NB4 (cell line): ENCODE measurements at regions not wholly inside any gene's neighbourhood (a gene's known extent, or its start where the extent isn't known, plus 50 kb on each side); places are given as distances from the start of the nearest gene placed in this dataset.

ENCODE experiments used
- DNase-seq: peaks from one replicate; pipeline ENCODE4 v3.0.0; 2010; ENCODE audit warnings: low read depth
- H3K4me3 ChIP-seq: one replicate; pipeline ENCODE4 v1.5.1; 2011; ENCODE audit warnings: mild to moderate bottlenecking, low read depth, low read length, moderate library complexity
- CTCF ChIP-seq: IDR thresholded peaks from one replicate; pipeline ENCODE4 v1.5.1; 2012; ENCODE audit warnings: low read depth, low read length
- MAX ChIP-seq: IDR thresholded peaks from 2 replicates; pipeline ENCODE4 v1.6.1; 2011; ENCODE audit warnings: low read depth, low read length
- MYC ChIP-seq: IDR thresholded peaks from 2 replicates; pipeline ENCODE4 v1.6.1; 2011; ENCODE audit warnings: low read depth, low read length
- POLR2A ChIP-seq: IDR thresholded peaks from 2 replicates; pipeline ENCODE4 v1.6.1; 2011; ENCODE audit warnings: mild to moderate bottlenecking; ENCODE audit not compliant: insufficient read length; ENCODE audit errors: extremely low read depth

DNA sequence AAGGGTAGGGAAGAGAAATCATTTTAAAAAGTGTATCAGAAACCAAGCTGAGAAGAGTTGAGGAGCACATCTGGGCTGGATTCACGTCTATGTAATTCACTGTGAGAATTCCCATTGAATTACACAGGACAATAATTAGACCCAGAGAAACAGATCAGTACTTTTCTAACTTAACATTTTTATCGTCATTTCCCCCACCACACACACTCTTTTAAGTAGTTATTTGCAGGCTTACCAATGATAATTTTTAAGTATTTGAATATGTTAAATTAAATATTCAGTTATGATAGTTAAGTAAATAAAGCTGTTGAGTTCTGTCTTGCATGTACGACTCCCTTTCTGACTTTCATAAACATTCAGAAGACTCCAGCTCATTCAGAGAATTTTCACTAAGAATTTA is 165.4 kb upstream of the PITX2 start:
- TF ChIP-seq CTCF (no peak), MAX (no peak), MYC (no peak), POLR2A (no peak)
- no peak overlapping the region for H3K4me3 ChIP-seq
- DNase-seq, result no peak

DNA sequence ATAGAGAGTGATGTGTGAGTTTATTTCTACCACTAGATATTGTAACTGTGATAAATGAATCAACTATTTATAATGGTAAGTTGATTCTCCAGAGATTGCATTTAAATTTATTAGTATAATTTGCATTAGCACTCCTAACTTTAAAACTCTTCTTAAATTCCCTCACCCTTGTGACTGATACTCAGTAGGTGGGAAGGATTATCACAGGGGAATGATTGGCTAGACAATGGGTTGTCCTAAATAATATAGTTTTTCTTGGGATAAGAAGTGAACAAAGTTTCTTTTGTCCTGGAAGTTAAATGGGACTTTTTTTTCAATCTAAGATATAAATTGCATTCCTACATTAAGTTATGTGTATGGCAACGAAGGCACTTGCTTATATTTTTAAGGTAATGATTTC is 169.2 kb upstream of the PITX2 start:
- no peak for TF ChIP-seq CTCF
- TF ChIP-seq MAX, result no peak
- no peak for TF ChIP-seq MYC
- TF ChIP-seq POLR2A, result no peak
- no peak for DNase-seq

GRCh38 chr4:110793381-110793801 is 170.5 kb upstream of the PITX2 start:
- H3K4me3 ChIP-seq, result no peak overlapping the region
- no peak for DNase-seq
- TF ChIP-seq POLR2A, result no peak
- TF ChIP-seq CTCF, result no peak

More for the DNA sequence above, 169.2 kb upstream of the PITX2 start:
- no peak overlapping the region for H3K4me3 ChIP-seq

GRCh38 chr4:110793890-110794554 is 171.1 kb upstream of the PITX2 start:
- no peak for DNase-seq
- TF ChIP-seq MYC, result no peak
- no peak overlapping the region for H3K4me3 ChIP-seq

GRCh38 chr4:110795971-110796370 is 173.1 kb upstream of the PITX2 start:
- TF ChIP-seq POLR2A (no peak), MAX (no peak), CTCF (no peak), MYC (no peak)
- no peak overlapping the region for H3K4me3 ChIP-seq
- no peak for DNase-seq

DNA sequence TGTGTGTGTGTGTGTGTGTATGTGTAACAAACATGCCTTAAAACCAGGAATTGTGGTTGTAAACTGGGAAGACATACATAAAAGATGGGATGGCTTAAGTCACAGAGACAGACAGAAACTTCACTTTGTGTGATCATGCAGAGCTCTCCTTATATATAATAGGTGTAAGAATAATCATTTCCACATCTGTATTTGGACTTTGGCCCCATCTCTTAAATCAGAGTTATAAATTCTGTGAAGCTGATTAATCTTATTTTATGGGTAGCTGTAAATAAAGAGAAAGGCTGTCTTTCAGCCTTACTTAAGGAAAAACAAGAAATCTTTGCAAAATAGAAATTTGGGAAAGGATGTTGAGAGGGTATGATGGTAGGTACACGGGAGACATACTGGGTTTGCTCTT is 174.6 kb upstream of the PITX2 start:
- no peak for DNase-seq
- no peak for TF ChIP-seq POLR2A
- no peak for TF ChIP-seq CTCF
- no peak for TF ChIP-seq MYC
- TF ChIP-seq MAX, result no peak
- no peak overlapping the region for H3K4me3 ChIP-seq
